ENCODE measurements at regions not wholly inside any gene's neighbourhood (a gene's known extent, or its start where the extent isn't known, plus 50 kb on each side); places are given as distances from the start of the nearest gene placed in this dataset.

GRCh38 chr4:128502818-128503527 is 215.4 kb upstream of the PGRMC2 start:
- no peak for DNase-seq (ENCODE audit: low read depth)

GRCh38 chr4:128501239-128501638 is 213.6 kb upstream of the PGRMC2 start:
- peak; percentile 61 for DNase-seq (ENCODE audit: low read depth)

DNA sequence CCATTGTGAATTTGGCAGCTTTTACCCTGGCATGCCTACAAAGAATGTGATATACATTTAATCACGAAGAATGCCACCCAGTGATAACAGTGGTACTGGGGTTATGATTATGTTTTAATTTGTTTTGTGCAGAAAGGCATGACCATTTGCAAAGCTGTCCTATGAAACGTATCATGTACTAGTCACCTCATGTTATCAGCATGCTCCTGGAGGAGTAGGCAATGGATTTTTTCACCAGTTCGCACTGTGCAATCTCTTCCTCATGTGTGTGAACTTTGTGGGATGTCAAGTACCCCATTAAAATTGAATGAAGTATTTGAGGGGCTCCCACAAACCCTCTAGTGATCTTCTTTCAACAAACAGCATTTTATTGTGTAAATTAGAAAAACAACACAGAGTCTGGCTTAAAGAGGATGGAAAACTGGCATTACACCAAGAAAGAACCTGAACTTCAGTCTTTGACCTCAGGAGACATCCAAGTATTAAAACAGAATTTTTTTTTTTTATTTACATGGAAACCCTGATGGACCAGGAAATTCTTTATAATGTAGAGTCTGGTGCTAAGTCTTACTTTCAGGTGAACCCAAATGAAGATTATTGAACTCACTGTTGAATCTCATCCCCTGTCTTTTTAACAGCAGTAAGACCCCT is 200.6 kb upstream of the PGRMC2 start:
- DNase-seq (ENCODE audit: low read depth) = no peak

DNA sequence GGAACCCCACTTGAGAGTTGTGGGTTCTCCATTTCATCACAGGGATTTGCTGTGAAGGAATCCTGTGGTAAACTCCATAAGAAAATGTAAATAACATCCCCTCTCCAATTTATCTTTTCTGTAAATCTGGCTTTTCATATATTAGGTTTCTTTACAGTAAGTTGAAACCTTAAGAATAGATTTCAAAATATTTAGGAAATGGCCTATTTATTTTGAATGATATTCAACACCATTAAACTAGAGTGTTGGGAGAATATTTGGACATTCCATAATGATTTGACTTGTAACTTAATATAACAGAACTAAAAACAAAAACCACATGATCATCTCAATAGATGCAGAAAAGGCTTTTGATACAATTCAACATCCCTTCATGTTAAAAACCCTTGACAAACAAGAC is 197.3 kb upstream of the PGRMC2 start:
- no peak for DNase-seq (ENCODE audit: low read depth)

GRCh38 chr4:128483816-128484215 is 196.2 kb upstream of the PGRMC2 start:
- no peak for DNase-seq (ENCODE audit: low read depth)

DNA sequence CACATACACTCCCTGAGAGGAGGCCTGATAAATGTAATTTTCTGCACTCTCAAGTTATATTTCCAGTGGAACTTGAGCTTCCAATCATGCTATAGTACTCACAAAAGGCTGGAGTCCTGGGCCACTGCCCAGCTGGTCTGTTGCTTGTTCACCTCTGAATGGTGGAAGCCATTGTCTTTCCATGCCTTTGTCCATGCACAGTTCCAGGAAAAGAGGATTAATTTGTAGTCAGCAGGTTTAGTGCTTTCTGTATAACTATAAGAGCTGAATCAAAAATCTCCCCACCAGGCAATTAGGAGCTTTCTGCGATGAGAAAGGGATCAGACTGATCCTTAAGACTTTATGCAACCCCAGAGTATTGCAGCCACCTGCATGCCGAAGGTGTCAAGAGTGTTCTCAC is 195.4 kb upstream of the PGRMC2 start:
- no peak for DNase-seq (ENCODE audit: low read depth)

- no peak for DNase-seq (ENCODE audit: low read depth)
These were observed 194.3 kb upstream of the PGRMC2 start for GRCh38 chr4:128481752-128482480.

- DNase-seq (ENCODE audit: low read depth) = no peak
These were observed 193.3 kb upstream of the PGRMC2 start for GRCh38 chr4:128480945-128481344.

GRCh38 chr4:128477540-128477939 is 189.9 kb upstream of the PGRMC2 start:
- no peak for DNase-seq (ENCODE audit: low read depth)

GRCh38 chr4:128475597-128475996 is 188.0 kb upstream of the PGRMC2 start:
- DNase-seq (ENCODE audit: low read depth) = no peak

GRCh38 chr4:128471576-128471975 is 184.0 kb upstream of the PGRMC2 start:
- DNase-seq (ENCODE audit: low read depth) = peak; percentile 30

DNA sequence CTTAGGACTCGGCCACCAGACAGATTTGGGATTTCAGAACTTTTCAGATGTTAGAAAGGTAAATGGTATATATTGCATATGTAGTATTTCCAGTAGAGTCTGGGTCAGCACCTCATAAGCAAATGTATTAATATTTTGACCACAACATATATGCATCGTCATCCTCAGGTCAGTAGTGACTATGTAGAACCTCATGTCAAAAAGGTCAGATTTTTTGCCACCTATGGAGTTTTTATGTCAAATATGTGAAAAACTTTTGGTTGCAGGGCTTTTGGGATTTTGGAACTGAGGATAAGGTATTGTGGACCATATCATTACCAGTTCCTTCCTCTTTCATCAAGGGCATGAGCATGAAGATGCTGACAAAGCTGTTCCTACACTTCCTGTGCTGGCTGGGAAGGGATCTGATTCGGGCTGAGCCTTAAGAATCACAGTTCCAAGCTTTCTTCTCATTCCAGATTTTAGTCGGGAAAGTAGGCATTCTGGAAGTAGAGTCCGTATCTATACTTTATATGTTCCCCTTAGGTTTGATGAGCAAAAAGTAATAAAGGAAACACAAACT is 183.0 kb upstream of the PGRMC2 start:
- no peak for DNase-seq (ENCODE audit: low read depth)

- peak; percentile 68 for DNase-seq (ENCODE audit: low read depth)
These were observed 180.7 kb upstream of the PGRMC2 start for GRCh38 chr4:128468123-128468989.

DNA sequence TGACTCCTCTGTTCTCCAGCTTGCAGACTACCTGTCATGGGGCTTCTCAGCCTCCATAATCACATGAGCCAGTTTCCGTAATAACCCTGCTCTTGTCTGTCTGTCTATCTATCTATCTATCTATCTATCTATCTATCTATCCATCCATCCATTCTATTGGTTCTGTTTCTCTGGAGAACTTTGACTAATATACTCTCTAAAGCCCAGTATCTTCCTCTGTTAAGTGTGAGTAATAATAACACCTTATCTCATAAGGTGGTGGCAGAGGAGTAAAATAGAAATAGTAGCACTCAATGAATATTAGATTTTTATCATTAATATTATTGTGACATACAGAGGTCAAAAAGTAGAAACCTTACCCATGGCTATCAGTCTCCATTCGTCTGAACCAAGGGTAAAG is 177.9 kb upstream of the PGRMC2 start:
- no peak for DNase-seq (ENCODE audit: low read depth)

- no peak for DNase-seq (ENCODE audit: low read depth)
These were observed 175.4 kb upstream of the PGRMC2 start for GRCh38 chr4:128463006-128463405.

DNA sequence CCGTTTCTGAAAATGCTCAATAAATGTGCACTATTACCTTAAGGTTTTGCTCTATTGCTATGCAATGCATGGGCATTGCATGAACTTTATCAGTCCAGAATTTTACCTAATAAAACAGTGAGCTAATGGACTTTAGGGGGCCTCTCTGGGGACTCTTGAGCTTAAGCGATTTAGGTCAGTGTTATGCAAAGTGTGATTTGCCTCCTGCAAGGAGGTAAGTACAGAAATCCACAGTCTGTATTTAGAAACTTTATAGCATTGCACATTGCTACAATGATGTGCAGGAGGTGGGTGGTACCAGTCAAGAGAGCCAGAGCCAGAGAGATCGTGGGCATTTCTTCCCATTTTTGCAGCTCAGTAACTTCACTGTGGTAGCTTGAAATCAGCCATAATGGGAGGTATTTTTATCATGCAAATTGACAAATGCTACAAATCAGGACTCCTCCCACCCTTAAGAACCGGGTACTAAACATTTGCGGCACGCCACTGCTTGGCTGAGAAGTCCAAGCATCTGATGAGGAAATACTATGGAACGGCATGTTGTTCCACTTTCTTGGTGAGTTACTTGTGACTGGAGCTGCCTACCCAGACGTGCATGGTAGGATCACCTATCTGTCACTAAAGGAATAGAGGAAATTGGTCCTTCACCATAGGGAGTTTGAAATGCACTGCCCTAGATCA is 174.6 kb upstream of the PGRMC2 start:
- no peak for DNase-seq (ENCODE audit: low read depth)

DNA sequence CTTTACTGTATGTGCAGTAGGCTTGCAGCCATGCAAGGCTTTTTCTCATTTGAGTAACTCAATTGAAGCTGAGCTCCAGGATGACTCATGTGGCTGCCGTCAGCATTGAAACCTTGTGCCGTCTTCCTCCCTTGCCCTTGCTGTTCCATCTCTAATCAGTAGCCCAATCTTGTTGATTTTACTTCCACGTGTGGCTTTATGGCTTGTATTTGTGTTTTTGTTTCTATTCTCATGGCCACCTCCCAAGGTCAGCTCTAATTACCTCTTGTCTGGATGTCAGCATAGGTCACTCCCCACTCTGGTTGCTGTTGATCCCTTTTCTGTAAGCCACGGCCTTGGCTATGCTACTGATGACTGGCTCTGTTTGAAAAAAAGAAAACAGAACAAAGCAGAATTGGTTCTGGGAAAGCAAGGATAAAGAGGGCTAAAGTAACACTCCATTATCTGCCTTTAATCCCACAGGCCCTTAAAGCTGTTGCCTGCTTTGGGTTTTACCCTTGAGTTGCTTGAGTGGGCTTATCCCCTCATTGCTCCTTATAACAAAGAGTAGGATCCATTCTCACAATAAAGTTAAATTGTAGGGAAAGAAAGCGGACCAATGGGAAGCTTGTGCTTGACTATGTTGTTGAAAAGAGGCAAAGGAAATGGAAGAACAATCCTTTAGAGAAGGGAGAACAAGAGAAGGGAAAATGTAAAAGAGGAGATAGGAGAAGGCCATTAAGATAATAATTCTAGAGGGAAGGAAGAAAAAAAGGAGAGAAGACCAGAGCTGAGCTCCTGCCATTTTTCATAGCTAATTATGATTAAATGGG is 173.9 kb upstream of the PGRMC2 start:
- DNase-seq (ENCODE audit: low read depth) = peak; percentile 79

DNA sequence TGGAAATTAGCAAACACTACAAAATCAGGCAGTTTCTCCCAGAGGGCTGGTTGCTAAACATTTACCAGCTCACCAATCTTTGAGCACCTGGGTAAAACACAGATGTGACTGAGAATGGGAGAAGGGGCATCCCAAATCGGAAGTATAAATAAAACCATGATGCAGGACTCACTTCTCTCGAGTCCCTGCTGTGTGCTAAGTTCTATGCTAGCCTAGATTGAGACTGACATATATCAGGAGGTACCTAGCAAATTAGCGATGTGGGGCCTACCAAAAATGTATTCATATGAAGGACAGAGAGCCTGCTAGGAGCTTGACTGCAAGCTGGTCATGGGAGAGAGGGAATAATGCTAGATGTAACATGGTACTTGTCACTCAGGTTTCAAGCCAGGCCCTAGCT is 171.9 kb upstream of the PGRMC2 start:
- DNase-seq (ENCODE audit: low read depth) = no peak

- no peak for DNase-seq (ENCODE audit: low read depth)
These were observed 171.2 kb upstream of the PGRMC2 start for GRCh38 chr4:128458816-128459215.

DNA sequence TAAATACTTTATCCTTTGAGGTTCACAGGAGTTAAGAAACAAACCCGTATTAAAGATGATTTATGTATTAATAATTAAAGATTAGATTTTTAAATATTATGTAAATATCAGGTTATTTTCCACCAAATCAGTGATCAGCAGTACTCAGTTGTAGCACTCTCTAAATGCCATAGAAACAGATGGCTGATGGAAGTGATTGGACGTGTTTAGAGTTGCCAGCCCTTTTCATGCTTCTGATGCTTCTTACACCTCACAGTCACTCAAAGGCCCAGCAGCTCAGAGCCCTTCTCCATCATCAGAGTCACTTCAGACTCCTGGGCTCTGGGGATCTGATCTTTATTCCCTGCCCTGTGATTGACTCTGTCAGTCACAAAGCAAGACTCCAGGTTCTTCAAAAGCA is 170.1 kb upstream of the PGRMC2 start:
- DNase-seq (ENCODE audit: low read depth) = no peak
